PFSK-1 (cell line): ENCODE measurements at regions not wholly inside any gene's neighbourhood (a gene's known extent, or its start where the extent isn't known, plus 50 kb on each side); places are given as distances from the start of the nearest gene placed in this dataset.

Experiments
- POLR2AphosphoS5 ChIP-seq: IDR thresholded peaks from 2 replicates; pipeline ENCODE4 v1.6.1; 2012; ENCODE audit warnings: low read depth, mild to moderate bottlenecking, control low read depth, low read length, moderate library complexity
- REST ChIP-seq, 2 experiments: IDR thresholded peaks; 2 replicates each; pipeline versions ENCODE4 v1.6.1 to v1.8.0; 2011 to 2012; ENCODE audit warnings: low read depth in 2 of 2, low read length in 2 of 2, control low read depth in 1 of 2, inconsistent platforms in 1 of 2, mild to moderate bottlenecking in 1 of 2, moderate library complexity in 1 of 2; ENCODE audit not compliant: insufficient read depth in 1 of 2

- TF ChIP-seq POLR2AphosphoS5 (no peak), REST (IDR thresholded peaks at IDR 0.05; ENCODE audit: insufficient read depth in 1 of 2, low read depth in 2 of 2, low read length in 2 of 2) (no peak)
These were observed 265.3 kb downstream of the PCDH18 start for GRCh38 chr4:137267024-137267423.
